Neural cell (in vitro differentiated cells): ENCODE measurements at regions not wholly inside any gene's neighbourhood (a gene's known extent, or its start where the extent isn't known, plus 50 kb on each side); places are given as distances from the start of the nearest gene placed in this dataset.

Source experiments
- H2AFZ ChIP-seq: fragments of 200-600, 300-800 bp; sonication (generic), shearing (Covaris generic); 2 replicates; pipeline ENCODE4 v1.6.0; 2014; ENCODE audit warnings: low read depth, mild to moderate bottlenecking, antibody characterized with exemption, low read length, moderate library complexity
- H3F3A ChIP-seq: fragments of 200-600 bp; shearing (Covaris generic); 2 replicates; pipeline ENCODE4 v1.6.1; 2016; ENCODE audit warnings: mild to moderate bottlenecking, moderate library complexity, mixed read lengths, antibody characterized with exemption, low read length; ENCODE audit not compliant: insufficient read depth, poor library complexity, severe bottlenecking
- H3K27ac ChIP-seq: fragments of 200-600, 300-800 bp; sonication (generic), shearing (Covaris generic); 2 replicates; pipeline ENCODE4 v1.5.1; 2014; ENCODE audit warnings: mild to moderate bottlenecking, low read length, moderate library complexity
- H3K27me3 ChIP-seq: fragments of 300-800, 200-600 bp; sonication (generic), shearing (Covaris generic); 2 replicates; pipeline ENCODE4 v1.6.0; 2014; ENCODE audit warnings: mild to moderate bottlenecking, low read depth, low read length, moderate library complexity; ENCODE audit not compliant: insufficient read depth
- H3K36me3 ChIP-seq: fragments of 300-800, 200-600 bp; sonication (generic), shearing (Covaris generic); 2 replicates; pipeline ENCODE4 v1.5.1; 2014; ENCODE audit warnings: mild to moderate bottlenecking, antibody characterized with exemption, low read length, moderate library complexity; ENCODE audit not compliant: insufficient read depth
- H3K4me2 ChIP-seq: fragments of 300-800, 200-600 bp; sonication (generic), shearing (Covaris generic); 2 replicates; pipeline ENCODE4 v1.6.0; 2014; ENCODE audit warnings: mild to moderate bottlenecking, low read length
- H3K4me3 ChIP-seq: fragments of 300-800, 200-600 bp; sonication (generic), shearing (Covaris generic); 2 replicates; pipeline ENCODE4 v1.5.1; 2014; ENCODE audit warnings: mild to moderate bottlenecking, low read length, moderate library complexity
- H3K79me2 ChIP-seq: fragments of 200-600 bp; shearing (Covaris generic); replicated peaks from 2 replicates; pipeline ENCODE4 v1.6.0; 2014; ENCODE audit warnings: mild to moderate bottlenecking, low read length, moderate library complexity; ENCODE audit not compliant: insufficient read depth
- H3K9ac ChIP-seq: fragments of 300-800, 200-600 bp; sonication (generic), shearing (Covaris generic); 2 replicates; pipeline ENCODE4 v1.6.1; 2016; ENCODE audit warnings: mild to moderate bottlenecking, low read length, mixed read lengths
- H3K9me2 ChIP-seq: fragments of 200-600 bp; shearing (Covaris generic); 2 replicates; pipeline ENCODE4 v1.6.1; 2016; ENCODE audit warnings: mild to moderate bottlenecking, low read length, mixed read lengths; ENCODE audit not compliant: insufficient read depth
- H3K9me3 ChIP-seq: fragments of 200-600, 300-800 bp; sonication (generic), shearing (Covaris generic); 2 replicates; pipeline ENCODE4 v1.6.1; 2016; ENCODE audit warnings: mild to moderate bottlenecking, mixed run types, low read length, moderate library complexity, mixed read lengths
- H4K20me1 ChIP-seq: fragments of 200-600 bp; shearing (Covaris generic); 2 replicates; pipeline ENCODE4 v1.6.1; 2016; ENCODE audit warnings: mild to moderate bottlenecking, mixed run types; ENCODE audit not compliant: insufficient read depth
- CTCF ChIP-seq: fragments of 450-650 bp; IDR thresholded peaks from 2 replicates; pipeline ENCODE4 v1.5.1; 2014; ENCODE audit warnings: antibody characterized with exemption, mild to moderate bottlenecking, moderate library complexity; ENCODE audit not compliant: poor library complexity, severe bottlenecking
- EP300 ChIP-seq: fragments of 450-650 bp; conservative IDR thresholded peaks from 2 replicates; pipeline ENCODE4 v1.6.1; 2014; ENCODE audit warnings: antibody characterized with exemption, mild to moderate bottlenecking, moderate library complexity; ENCODE audit not compliant: poor library complexity, severe bottlenecking
- EZH2 ChIP-seq: fragments of 200-600, 300-800 bp; shearing (Covaris generic), sonication (generic); IDR thresholded peaks from 2 replicates; pipeline ENCODE4 v1.6.1; 2014; ENCODE audit warnings: antibody characterized with exemption, low read length, borderline replicate concordance, mild to moderate bottlenecking; ENCODE audit not compliant: insufficient read depth, poor library complexity, severe bottlenecking
- MXI1 ChIP-seq: fragments of 450-650 bp; conservative IDR thresholded peaks from 2 replicates; pipeline ENCODE4 v1.6.1; 2014; ENCODE audit warnings: antibody characterized with exemption, mild to moderate bottlenecking; ENCODE audit not compliant: poor library complexity, severe bottlenecking
- POLR2AphosphoS5 ChIP-seq: IDR thresholded peaks from 2 replicates; pipeline ENCODE4 v1.6.1; 2012
- RAD21 ChIP-seq: fragments of 450-650 bp; conservative IDR thresholded peaks from 2 replicates; pipeline ENCODE4 v1.6.1; 2014; ENCODE audit warnings: antibody characterized with exemption, mild to moderate bottlenecking, moderate library complexity
- REST ChIP-seq: IDR thresholded peaks from 2 replicates; pipeline ENCODE4 v1.6.1; 2012; ENCODE audit warnings: borderline replicate concordance
- SMC3 ChIP-seq: fragments of 450-650 bp; conservative IDR thresholded peaks from 2 replicates; pipeline ENCODE4 v1.6.1; 2014; ENCODE audit warnings: antibody characterized with exemption, mild to moderate bottlenecking, moderate library complexity; ENCODE audit not compliant: poor library complexity
- TAF1 ChIP-seq: IDR thresholded peaks from 2 replicates; pipeline ENCODE4 v1.6.1; 2012; ENCODE audit warnings: low read depth

GRCh38 chr10:78461333-78461732 lies 427.7 kb downstream of the RPS24 start:
- H3K9ac ChIP-seq, result no peak overlapping the region

GRCh38 chr10:78462176-78462575 lies 428.5 kb downstream of the RPS24 start:
- no peaks in the 10 kb centered on the region for H3K9me2 ChIP-seq
- no peaks in the 10 kb centered on the region for H3F3A ChIP-seq
- no peak overlapping the region for H3K9ac ChIP-seq
- H4K20me1 ChIP-seq, result no peaks in the 10 kb centered on the region
- H3K4me3 ChIP-seq, result no peak overlapping the region
- H3K9me3 ChIP-seq, result no peaks in the 10 kb centered on the region
- H3K27me3 ChIP-seq, result no peaks in the 10 kb centered on the region
- no peak overlapping the region for H3K4me2 ChIP-seq
- no peak overlapping the region for H3K27ac ChIP-seq
- H3K79me2 ChIP-seq, result no peaks in the 10 kb centered on the region
- H2AFZ ChIP-seq, result no peak overlapping the region
- H3K36me3 ChIP-seq, result no peaks in the 10 kb centered on the region
- TF ChIP-seq SMC3 (no peak), REST (no peak), RAD21 (no peak), CTCF (no peak), POLR2AphosphoS5 (no peak), EP300 (no peak), TAF1 (no peak)

More at GRCh38 chr10:78461333-78461732, 427.7 kb downstream of the RPS24 start:
- no peak overlapping the region for H3K27ac ChIP-seq
- no peak for TF ChIP-seq CTCF
- TF ChIP-seq EZH2, result no peak
- TF ChIP-seq REST, result no peak
- TF ChIP-seq RAD21, result no peak
- TF ChIP-seq EP300, result no peak
- TF ChIP-seq POLR2AphosphoS5, result no peak
- TF ChIP-seq TAF1, result no peak
- TF ChIP-seq SMC3, result no peak
- TF ChIP-seq MXI1, result no peak
- no peaks in the 10 kb centered on the region for H3K27me3 ChIP-seq
- no peaks in the 10 kb centered on the region for H3K9me3 ChIP-seq
- no peak overlapping the region for H3K4me2 ChIP-seq
- H3K4me3 ChIP-seq, result no peak overlapping the region
- no peaks in the 10 kb centered on the region for H4K20me1 ChIP-seq
- H3K36me3 ChIP-seq, result no peaks in the 10 kb centered on the region
- H3K9me2 ChIP-seq, result no peaks in the 10 kb centered on the region
- no peaks in the 10 kb centered on the region for H3K79me2 ChIP-seq
- H3F3A ChIP-seq, result no peaks in the 10 kb centered on the region
- H2AFZ ChIP-seq, result no peak overlapping the region
